B cell (primary cell): ENCODE measurements at regions not wholly inside any gene's neighbourhood (a gene's known extent, or its start where the extent isn't known, plus 50 kb on each side); places are given as distances from the start of the nearest gene placed in this dataset.

ENCODE experiments used
- ATAC-seq: fragments of 200-7000 bp; cut with Tn5 transposase; one replicate; pipeline ENCODE4 v1.10.0; 2021; ENCODE audit warnings: low read depth, mild to moderate bottlenecking, moderate number of reproducible peaks, moderate library complexity
- CTCF ChIA-PET: fragments of 350-600 bp; sonication (Branson Sonifier 250); formaldehyde crosslinking; loops from one replicate; lab custom pipeline; 2021; ENCODE audit warnings: antibody characterized with exemption, inconsistent platforms; lab: Charles Lee
- POLR2A ChIA-PET: fragments of 350-600 bp; sonication (Branson Sonifier 250); formaldehyde crosslinking; loops from one replicate; lab custom pipeline; 2021; ENCODE audit warnings: antibody characterized with exemption; lab: Charles Lee
- DNase-seq: peaks from one replicate; pipeline ENCODE4 v3.0.0; 2013
- H2AFZ ChIP-seq: 2 replicates; pipeline ENCODE4 v1.6.1; 2012; ENCODE audit warnings: mild to moderate bottlenecking, low read depth, low read length; ENCODE audit not compliant: insufficient read depth, poor library complexity, severe bottlenecking
- H3K27ac ChIP-seq, 2 donors: 1 replicate in 1 of 2; 2 replicates in 1 of 2; pipeline ENCODE4 v1.5.1; 2012 to 2013; ENCODE audit warnings: low read length in 2 of 2, mild to moderate bottlenecking in 2 of 2, moderate library complexity in 1 of 2
- H3K27me3 ChIP-seq, 4 experiments: fragments of 200-600 bp in 1 of 4; sonication (generic) in 1 of 4; replicated peaks in 1 of 4; 1 replicate in 2 of 4; 2 replicates in 2 of 4; pipeline versions ENCODE4 v1.6.1 to v1.7.0; 2013 to 2016; ENCODE audit warnings: low read length in 3 of 4, mild to moderate bottlenecking in 2 of 4, mixed read lengths in 1 of 4, moderate library complexity in 1 of 4; ENCODE audit not compliant: insufficient read depth in 4 of 4, control insufficient read depth in 3 of 4; ENCODE audit errors: control extremely low read depth in 1 of 4
- H3K36me3 ChIP-seq, 2 experiments: replicated peaks in 1 of 2; 1 replicate in 1 of 2; 2 replicates in 1 of 2; pipeline versions ENCODE4 v1.6.1 to v1.7.1; 2013; ENCODE audit warnings: low read length in 1 of 2; ENCODE audit not compliant: insufficient read depth in 2 of 2, control insufficient read depth in 1 of 2; ENCODE audit errors: control extremely low read depth in 1 of 2, extremely low read depth in 1 of 2
- H3K4me1 ChIP-seq, 2 donors: fragments of 200-600 bp in 1 of 2; sonication (generic) in 1 of 2; 1 replicate in 1 of 2; 2 replicates in 1 of 2; pipeline versions ENCODE4 v1.5.1 to v1.6.1; 2013 to 2017; ENCODE audit warnings: low read length in 2 of 2; ENCODE audit not compliant: control insufficient read depth in 2 of 2, insufficient read depth in 2 of 2
- H3K4me2 ChIP-seq: replicated peaks from 2 replicates; pipeline ENCODE3; 2012; ENCODE audit warnings: mild to moderate bottlenecking, low read depth, low read length; ENCODE audit not compliant: poor library complexity, severe bottlenecking
- H3K4me3 ChIP-seq, 5 experiments: fragments of 200-600 bp in 1 of 5; sonication (generic) in 1 of 5; 1 replicate in 3 of 5; 2 replicates in 2 of 5; pipeline versions ENCODE4 v1.5.1 to v1.7.0; 2011 to 2016; ENCODE audit warnings: low read length in 4 of 5, mild to moderate bottlenecking in 4 of 5, low read depth in 2 of 5, control low read depth in 1 of 5, moderate library complexity in 1 of 5; ENCODE audit not compliant: insufficient read depth in 1 of 5; ENCODE audit errors: control extremely low read depth in 1 of 5, extremely low read depth in 1 of 5
- H3K79me2 ChIP-seq: fragments of 200-600 bp; sonication (generic); one replicate; pipeline ENCODE4 v1.6.0; 2016; ENCODE audit warnings: low read length; ENCODE audit not compliant: control insufficient read depth, insufficient read depth
- H3K9ac ChIP-seq: fragments of 200-600 bp; sonication (generic); 2 replicates; pipeline ENCODE4 v1.6.1; 2017; ENCODE audit warnings: mild to moderate bottlenecking, low read length, moderate library complexity
- H3K9me3 ChIP-seq, 3 donors: one replicate each; pipeline versions ENCODE4 v1.6.1 to v1.7.1; 2013; ENCODE audit warnings: low read length in 2 of 3; ENCODE audit not compliant: control insufficient read depth in 2 of 3, insufficient read depth in 1 of 3; ENCODE audit errors: control extremely low read depth in 1 of 3
- H4K20me1 ChIP-seq: 2 replicates; pipeline ENCODE4 v1.6.0; 2012; ENCODE audit warnings: mild to moderate bottlenecking, low read length; ENCODE audit not compliant: insufficient read depth, control insufficient read depth, poor library complexity, severe bottlenecking
- H3K27ac Mint-ChIP-seq: one replicate; pipeline ENCODE4 v1.8.0; 2021; ENCODE audit warnings: mixed read lengths
- H3K27me3 Mint-ChIP-seq: one replicate; pipeline ENCODE4 v1.8.0; 2021; ENCODE audit warnings: mixed read lengths
- H3K4me1 Mint-ChIP-seq: one replicate; pipeline ENCODE4 v1.8.0; 2021; ENCODE audit warnings: mixed read lengths
- H3K4me3 Mint-ChIP-seq: one replicate; pipeline ENCODE4 v1.8.0; 2021; ENCODE audit warnings: mixed read lengths
- H3K9me3 Mint-ChIP-seq: one replicate; pipeline ENCODE4 v1.8.0; 2022; ENCODE audit warnings: mixed read lengths; ENCODE audit not compliant: insufficient read depth
- CTCF ChIP-seq: fragments of 200-600 bp; IDR thresholded peaks from one replicate; pipeline ENCODE4 v1.8.0; 2022; ENCODE audit warnings: antibody characterized with exemption, mild to moderate bottlenecking
- EZH2 ChIP-seq: IDR thresholded peaks from 2 replicates; pipeline ENCODE4 v1.6.1; 2012; ENCODE audit warnings: borderline replicate concordance, low read depth, mild to moderate bottlenecking, moderate library complexity, low read length; ENCODE audit not compliant: insufficient read depth, poor library complexity, severe bottlenecking
- WGBS: methylation state at CpG from one replicate; pipeline ENCODE4 v1.1.5; 2013; ENCODE audit warnings: missing lambda C conversion rate; ENCODE audit not compliant: insufficient coverage; 5-methylcytosine and 5-hydroxymethylcytosine counted together
- intact Hi-C: fragments of 100-400 bp; cut with micrococcal nuclease; formaldehyde crosslinking; loops from one replicate; pipeline ENCODE4 v1.10.0; 2022

DNA sequence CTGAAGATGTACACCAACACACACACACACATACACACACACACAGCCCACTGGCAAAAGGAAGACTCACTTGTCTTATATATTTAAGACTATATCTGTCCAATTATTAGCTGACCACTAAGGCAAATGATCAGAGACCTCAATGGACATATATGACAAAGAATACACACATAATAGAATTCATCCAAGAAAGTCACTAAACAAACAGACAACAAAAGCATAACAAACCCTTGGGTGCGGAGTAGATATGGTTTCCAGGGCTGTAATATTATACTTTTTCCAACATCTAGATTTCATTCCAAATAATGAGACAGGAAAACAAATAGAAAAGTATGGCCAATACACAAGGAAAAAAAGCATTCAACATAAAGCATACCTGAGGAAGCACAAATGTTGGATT is 72.3 kb upstream of the PRICKLE2 start:
- Histone ChIP-seq H3K36me3 (no peaks in the 10 kb centered on the region), H2AFZ (no peak overlapping the region), H3K27ac (no peak overlapping the region), H3K4me1 (no peaks in the 10 kb centered on the region), H3K9me3 (peaks cover 0 to 10% (median 3%) of the 10 kb centered on the region in 3 donors), H3K4me2 (no peak overlapping the region), H3K9ac (no peak overlapping the region), H3K79me2 (no peaks in the 10 kb centered on the region), H4K20me1 (no peaks in the 10 kb centered on the region), H3K27me3 (peaks cover 0 to 4% (median 0%) of the 10 kb centered on the region in 4 experiments), H3K4me3 (no peak overlapping the region)
- ChIA-PET POLR2A (no interaction called here), CTCF (no interaction called here)
- Mint-ChIP-seq H3K4me1 (no peaks in the 10 kb centered on the region), H3K9me3 (peaks cover 7% of the 10 kb centered on the region), H3K27ac (no peak overlapping the region), H3K4me3 (no peak overlapping the region), H3K27me3 (peaks cover 14% of the 10 kb centered on the region)
- TF ChIP-seq EZH2 (no peak), CTCF (no peak)
- intact Hi-C loops, result no loop called here
- no CpG with 5 or more reads among the region's 1 CpG for WGBS
- ATAC-seq (no peak), DNase-seq (no peak)

GRCh38 chr3:64295594-64295993 is 70.3 kb upstream of the PRICKLE2 start:
- DNase-seq (no peak), ATAC-seq (no peak)
- no peak overlapping the region for H3K4me3 ChIP-seq
- Mint-ChIP-seq H3K4me1 (no peaks in the 10 kb centered on the region), H3K27ac (no peak overlapping the region), H3K27me3 (peaks cover 11% of the 10 kb centered on the region), H3K4me3 (no peak overlapping the region), H3K9me3 (peaks cover 7% of the 10 kb centered on the region)
- H3K36me3 ChIP-seq, result no peaks in the 10 kb centered on the region
- WGBS, result 90% methylated on average over 5 of the region's 5 CpGs
- no peaks in the 10 kb centered on the region for H4K20me1 ChIP-seq
- H2AFZ ChIP-seq, result no peak overlapping the region
- no peaks in the 10 kb centered on the region for H3K79me2 ChIP-seq
- H3K27ac ChIP-seq, result no peak overlapping the region
- no peak overlapping the region for H3K9ac ChIP-seq
- no peak overlapping the region for H3K4me2 ChIP-seq
- TF ChIP-seq EZH2 (no peak), CTCF (no peak)
- POLR2A ChIA-PET, result no interaction called here
- no peaks in the 10 kb centered on the region for H3K4me1 ChIP-seq
- CTCF ChIA-PET, result no interaction called here
- intact Hi-C loops, result no loop called here
- peaks cover 0 to 10% (median 3%) of the 10 kb centered on the region in 3 donors for H3K9me3 ChIP-seq
- H3K27me3 ChIP-seq, result peaks cover 0 to 4% (median 0%) of the 10 kb centered on the region in 4 experiments
